ENCODE measurements at regions not wholly inside any gene's neighbourhood (a gene's known extent, or its start where the extent isn't known, plus 50 kb on each side); places are given as distances from the start of the nearest gene placed in this dataset.

- no peak for DNase-seq (ENCODE audit: low read depth in 2 of 2)
Measured at GRCh38 chr14:51546099-51546498, 105.6 kb upstream of the FRMD6 start.

- no peak for DNase-seq (ENCODE audit: low read depth in 2 of 2)
Measured at GRCh38 chr14:51546603-51547258, 105.0 kb upstream of the FRMD6 start.

- no peak for DNase-seq (ENCODE audit: low read depth in 2 of 2)
Measured at GRCh38 chr14:51547260-51547659, 104.5 kb upstream of the FRMD6 start.

- no peak for DNase-seq (ENCODE audit: low read depth in 2 of 2)
Measured at GRCh38 chr14:51547701-51548100, 104.0 kb upstream of the FRMD6 start.

- DNase-seq (ENCODE audit: low read depth in 2 of 2) = no peak
Measured at GRCh38 chr14:51548187-51548586, 103.5 kb upstream of the FRMD6 start.

- DNase-seq (ENCODE audit: low read depth in 2 of 2) = no peak
Measured at GRCh38 chr14:51550636-51551035, 101.1 kb upstream of the FRMD6 start.

- DNase-seq (ENCODE audit: low read depth in 2 of 2) = no peak
Measured at GRCh38 chr14:51552275-51552674, 99.4 kb upstream of the FRMD6 start.

GRCh38 chr14:51552768-51553404, 98.8 kb upstream of the FRMD6 start:
- DNase-seq (ENCODE audit: low read depth in 2 of 2) = no peak

GRCh38 chr14:51554339-51554920, 97.3 kb upstream of the FRMD6 start:
- no peak for DNase-seq (ENCODE audit: low read depth in 2 of 2)

- no peak for DNase-seq (ENCODE audit: low read depth in 2 of 2)
Measured at GRCh38 chr14:51554953-51555352, 96.8 kb upstream of the FRMD6 start.

- no peak for DNase-seq (ENCODE audit: low read depth in 2 of 2)
Measured at GRCh38 chr14:51561141-51561540, 90.6 kb upstream of the FRMD6 start.

GRCh38 chr14:51562816-51563215, 88.9 kb upstream of the FRMD6 start:
- no peak for DNase-seq (ENCODE audit: low read depth in 2 of 2)

GRCh38 chr14:51563560-51563959, 88.2 kb upstream of the FRMD6 start:
- no peak for DNase-seq (ENCODE audit: low read depth in 2 of 2)

GRCh38 chr14:51564460-51564859, 87.2 kb upstream of the FRMD6 start:
- no peak for DNase-seq (ENCODE audit: low read depth in 2 of 2)

GRCh38 chr14:51564986-51565604, 86.6 kb upstream of the FRMD6 start:
- no peak for DNase-seq (ENCODE audit: low read depth in 2 of 2)

- no peak for DNase-seq (ENCODE audit: low read depth in 2 of 2)
Measured at GRCh38 chr14:51566831-51567582, 84.7 kb upstream of the FRMD6 start.

- no peak for DNase-seq (ENCODE audit: low read depth in 2 of 2)
Measured at GRCh38 chr14:51568366-51568765, 83.3 kb upstream of the FRMD6 start.

GRCh38 chr14:51573607-51574006, 78.1 kb upstream of the FRMD6 start:
- no peak for DNase-seq (ENCODE audit: low read depth in 2 of 2)

GRCh38 chr14:51574009-51574408, 77.7 kb upstream of the FRMD6 start:
- DNase-seq (ENCODE audit: low read depth in 2 of 2) = no peak

GRCh38 chr14:51575349-51576116, 76.2 kb upstream of the FRMD6 start:
- DNase-seq (ENCODE audit: low read depth in 2 of 2) = no peak

- DNase-seq (ENCODE audit: low read depth in 2 of 2) = no peak
Measured at GRCh38 chr14:51576117-51576430, 75.6 kb upstream of the FRMD6 start.

- no peak for DNase-seq (ENCODE audit: low read depth in 2 of 2)
Measured at GRCh38 chr14:51576879-51577278, 74.8 kb upstream of the FRMD6 start.

All from stimulated activated CD4-positive, alpha-beta T cell treated with anti-CD3 and anti-CD28 coated beads, Interleukin-12 subunit alpha, Interleukin-12 subunit beta, amount 100 ng/mL, for 24 hours (primary cell).